ENCODE measurements at regions not wholly inside any gene's neighbourhood (a gene's known extent, or its start where the extent isn't known, plus 50 kb on each side); places are given as distances from the start of the nearest gene placed in this dataset.

DNA sequence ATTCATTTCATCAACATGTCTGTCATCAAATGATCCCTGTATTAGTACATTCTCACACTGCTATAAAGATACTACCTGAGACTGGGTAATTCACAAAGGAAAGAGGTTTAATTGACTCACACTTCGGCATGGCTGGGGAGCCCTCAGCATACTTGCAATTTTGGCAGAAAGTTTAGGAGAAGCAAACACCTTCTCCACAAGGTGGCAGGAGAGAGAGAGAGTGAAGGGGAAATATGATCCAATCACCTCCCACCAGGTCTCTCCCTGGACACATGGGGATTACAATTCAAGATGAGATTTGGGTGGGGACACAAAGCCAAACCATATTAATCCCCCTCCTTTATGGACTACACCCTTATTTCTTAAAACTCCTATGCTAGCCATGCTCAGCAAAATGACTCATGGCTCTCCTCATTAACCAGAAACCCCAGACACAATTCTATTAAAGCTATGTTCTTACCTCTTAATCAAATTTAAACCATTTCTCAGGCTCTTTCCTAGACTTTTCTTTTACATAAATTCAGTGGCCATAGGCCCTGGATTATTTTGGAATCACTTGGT lies 932.3 kb downstream of the FLRT2 start:
- WGBS, 2 donors, result 75 to 78% methylated on average over 1 of the region's 1 CpG
- no peaks in the 10 kb centered on the region for H3K36me3 ChIP-seq
- no peaks in the 10 kb centered on the region for H3K9me3 ChIP-seq
- no peak overlapping the region for H3K27ac ChIP-seq
- H3K27me3 ChIP-seq, result no peaks in the 10 kb centered on the region
- TF ChIP-seq, protein P1, sequence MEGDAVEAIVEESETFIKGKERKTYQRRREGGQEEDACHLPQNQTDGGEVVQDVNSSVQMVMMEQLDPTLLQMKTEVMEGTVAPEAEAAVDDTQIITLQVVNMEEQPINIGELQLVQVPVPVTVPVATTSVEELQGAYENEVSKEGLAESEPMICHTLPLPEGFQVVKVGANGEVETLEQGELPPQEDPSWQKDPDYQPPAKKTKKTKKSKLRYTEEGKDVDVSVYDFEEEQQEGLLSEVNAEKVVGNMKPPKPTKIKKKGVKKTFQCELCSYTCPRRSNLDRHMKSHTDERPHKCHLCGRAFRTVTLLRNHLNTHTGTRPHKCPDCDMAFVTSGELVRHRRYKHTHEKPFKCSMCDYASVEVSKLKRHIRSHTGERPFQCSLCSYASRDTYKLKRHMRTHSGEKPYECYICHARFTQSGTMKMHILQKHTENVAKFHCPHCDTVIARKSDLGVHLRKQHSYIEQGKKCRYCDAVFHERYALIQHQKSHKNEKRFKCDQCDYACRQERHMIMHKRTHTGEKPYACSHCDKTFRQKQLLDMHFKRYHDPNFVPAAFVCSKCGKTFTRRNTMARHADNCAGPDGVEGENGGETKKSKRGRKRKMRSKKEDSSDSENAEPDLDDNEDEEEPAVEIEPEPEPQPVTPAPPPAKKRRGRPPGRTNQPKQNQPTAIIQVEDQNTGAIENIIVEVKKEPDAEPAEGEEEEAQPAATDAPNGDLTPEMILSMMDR (IDR thresholded peaks at IDR 0.05), result peak in 2 of 6 experiments; percentile 9 to 24
- TF ChIP-seq POLR2A (IDR thresholded peaks at IDR 0.05), result no peak
- intact Hi-C loops (cut with DNase I), result no loop called here
- no peak for DNase-seq
- H3K4me3 ChIP-seq, result no peak overlapping the region
- no peaks in the 10 kb centered on the region for H3K4me1 ChIP-seq

GRCh38 chr14:86457481-86458135 lies 927.7 kb downstream of the FLRT2 start:
- Histone ChIP-seq H3K4me3 (no peak overlapping the region), H3K4me1 (no peaks in the 10 kb centered on the region), H3K27me3 (no peaks in the 10 kb centered on the region), H3K27ac (no peak overlapping the region), H3K36me3 (no peaks in the 10 kb centered on the region), H3K9me3 (no peaks in the 10 kb centered on the region)
- intact Hi-C loops (cut with DNase I), result no loop called here
- TF ChIP-seq, protein P1 (IDR thresholded peaks at IDR 0.05), result no peak
- TF ChIP-seq POLR2A (IDR thresholded peaks at IDR 0.05), result no peak
- DNase-seq, result no peak
- 72 to 73% methylated on average over 2 of the region's 2 CpGs for WGBS, 2 donors

GRCh38 chr14:86450085-86450484 lies 920.1 kb downstream of the FLRT2 start:
- Histone ChIP-seq H3K27me3 (no peaks in the 10 kb centered on the region), H3K36me3 (no peaks in the 10 kb centered on the region), H3K4me1 (no peaks in the 10 kb centered on the region), H3K9me3 (no peaks in the 10 kb centered on the region), H3K4me3 (no peak overlapping the region), H3K27ac (no peak overlapping the region)
- intact Hi-C loops (cut with DNase I), result no loop called here
- no peak for DNase-seq
- WGBS, 2 donors, result 38 to 44% methylated on average over 1 of the region's 1 CpG
- TF ChIP-seq, protein P1 (IDR thresholded peaks at IDR 0.05), result no peak
- TF ChIP-seq POLR2A (IDR thresholded peaks at IDR 0.05), result no peak

GRCh38 chr14:86442135-86442534 lies 912.2 kb downstream of the FLRT2 start:
- TF ChIP-seq, protein P1 (IDR thresholded peaks at IDR 0.05), result no peak
- no peak for TF ChIP-seq POLR2A (IDR thresholded peaks at IDR 0.05)
- no peak overlapping the region for H3K4me3 ChIP-seq
- WGBS, 2 donors, result 77 to 81% methylated on average over 8 of the region's 8 CpGs

GRCh38 chr14:86430853-86431252 lies 900.9 kb downstream of the FLRT2 start:
- intact Hi-C loops (cut with DNase I), result no loop called here

More at GRCh38 chr14:86442135-86442534, 912.2 kb downstream of the FLRT2 start:
- Histone ChIP-seq H3K27me3 (no peaks in the 10 kb centered on the region), H3K27ac (no peak overlapping the region), H3K4me1 (no peaks in the 10 kb centered on the region), H3K36me3 (no peaks in the 10 kb centered on the region), H3K9me3 (no peaks in the 10 kb centered on the region)
- intact Hi-C loops (cut with DNase I), result no loop called here
- no peak for DNase-seq

More at GRCh38 chr14:86430853-86431252, 900.9 kb downstream of the FLRT2 start:
- no peaks in the 10 kb centered on the region for H3K9me3 ChIP-seq
- no peaks in the 10 kb centered on the region for H3K4me1 ChIP-seq
- no peak overlapping the region for H3K4me3 ChIP-seq
- TF ChIP-seq, protein P1 (IDR thresholded peaks at IDR 0.05), result no peak
- TF ChIP-seq POLR2A (IDR thresholded peaks at IDR 0.05), result no peak
- no peak overlapping the region for H3K27ac ChIP-seq
- 62 to 85% methylated on average over 7 of the region's 7 CpGs for WGBS, 2 donors
- H3K36me3 ChIP-seq, result no peaks in the 10 kb centered on the region
- no peak for DNase-seq
- no peaks in the 10 kb centered on the region for H3K27me3 ChIP-seq

All from esophagus squamous epithelium (tissue), 5 donors.